HG03280 (cell line): ENCODE measurements at regions not wholly inside any gene's neighbourhood (a gene's known extent, or its start where the extent isn't known, plus 50 kb on each side); places are given as distances from the start of the nearest gene placed in this dataset.
"Not testable (repeated sequence)": the region's sequence is repeated elsewhere in the genome, so short reads cannot be mapped to it uniquely, and the experiment has no call there.

Experiments
- ATAC-seq: cut with Tn5 transposase; IDR thresholded peaks from one replicate; pipeline ENCODE4 v1.9.1; 2021; ENCODE audit warnings: mild to moderate bottlenecking, moderate library complexity; ENCODE audit not compliant: unreplicated experiment

DNA sequence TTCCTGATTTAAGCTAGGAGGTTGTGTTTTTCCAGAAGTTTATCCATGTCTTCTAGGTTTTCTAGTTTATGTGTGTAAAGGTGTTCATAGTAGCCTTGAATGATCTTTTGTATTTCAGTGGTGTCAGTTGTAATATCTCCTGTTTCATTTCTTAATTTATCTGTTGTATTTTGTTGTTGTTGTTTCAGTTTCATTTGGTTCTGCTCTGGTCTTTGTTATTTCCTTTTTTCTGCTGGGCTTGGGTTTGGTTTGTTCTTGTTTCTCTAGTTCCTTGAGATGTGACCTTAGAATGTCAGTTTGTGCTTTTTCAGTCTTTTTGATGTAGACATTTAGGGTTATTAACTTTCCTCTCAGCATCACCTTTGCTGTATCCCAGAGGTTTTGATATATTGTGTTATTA is 62.8 kb downstream of the SCP2D1 start:
- not testable (repeated sequence) for ATAC-seq

GRCh38 chr20:18879262-18879661 is 65.7 kb downstream of the SCP2D1 start:
- no peak for ATAC-seq

DNA sequence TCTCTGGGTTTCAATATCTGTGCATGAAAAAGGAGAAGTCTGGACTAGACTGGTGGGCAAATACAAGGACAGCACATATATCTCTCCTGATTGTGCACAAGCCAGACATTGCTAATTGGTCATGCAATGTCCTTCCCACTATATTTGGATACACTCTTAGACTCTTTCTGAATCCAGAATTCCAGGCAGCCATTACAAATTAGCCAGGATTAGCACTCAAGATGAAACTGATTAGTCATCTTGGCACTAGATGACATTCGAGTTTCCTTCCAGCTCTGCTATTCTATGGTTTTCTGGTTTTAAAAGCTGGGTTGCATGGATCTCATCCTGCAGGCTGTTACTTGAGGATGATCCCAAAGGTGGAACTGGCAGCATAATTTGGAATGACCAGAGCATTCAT is 73.2 kb downstream of the SCP2D1 start:
- no peak for ATAC-seq

DNA sequence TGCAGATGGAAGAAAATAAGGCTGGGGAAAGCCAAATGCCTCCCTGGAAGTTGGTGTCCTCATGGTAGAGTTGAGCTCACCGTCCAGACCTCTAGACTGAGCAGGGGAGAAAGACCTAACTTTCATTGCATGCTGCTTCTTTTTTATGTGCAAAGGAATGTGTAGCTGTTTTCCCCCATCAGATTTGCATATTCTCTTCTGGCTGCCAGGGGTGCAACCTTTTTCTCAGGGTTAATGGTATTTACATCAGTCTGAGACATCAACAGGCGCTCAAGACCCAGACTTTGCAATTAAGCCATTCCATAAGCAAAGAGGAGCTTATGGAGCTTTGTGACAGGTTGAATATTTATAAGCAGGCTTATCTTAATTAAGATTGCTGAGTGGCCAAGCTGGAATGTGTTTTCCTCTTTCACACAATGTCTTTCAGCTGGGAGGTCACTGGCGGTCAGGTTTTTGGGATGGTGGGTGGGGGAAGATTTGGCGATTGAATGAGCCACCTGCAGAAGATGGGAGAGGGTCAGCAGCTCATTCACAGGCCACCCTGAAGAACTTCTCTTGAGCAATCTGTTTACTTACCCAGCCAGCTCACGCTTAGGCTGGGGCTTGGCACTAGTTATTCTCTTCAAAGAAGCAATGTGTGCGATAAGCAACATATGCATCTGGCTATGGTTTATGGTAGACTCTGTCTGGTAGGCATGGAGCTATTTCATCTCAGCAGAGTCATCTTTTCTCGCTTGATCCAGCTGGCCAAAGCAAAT is 88.6 kb downstream of the SCP2D1 start:
- no peak for ATAC-seq

- no peak for ATAC-seq
Measured at GRCh38 chr20:18904192-18904591, 90.6 kb downstream of the SCP2D1 start.

- ATAC-seq = no peak
Measured at GRCh38 chr20:18904624-18905023, 91.0 kb downstream of the SCP2D1 start.

DNA sequence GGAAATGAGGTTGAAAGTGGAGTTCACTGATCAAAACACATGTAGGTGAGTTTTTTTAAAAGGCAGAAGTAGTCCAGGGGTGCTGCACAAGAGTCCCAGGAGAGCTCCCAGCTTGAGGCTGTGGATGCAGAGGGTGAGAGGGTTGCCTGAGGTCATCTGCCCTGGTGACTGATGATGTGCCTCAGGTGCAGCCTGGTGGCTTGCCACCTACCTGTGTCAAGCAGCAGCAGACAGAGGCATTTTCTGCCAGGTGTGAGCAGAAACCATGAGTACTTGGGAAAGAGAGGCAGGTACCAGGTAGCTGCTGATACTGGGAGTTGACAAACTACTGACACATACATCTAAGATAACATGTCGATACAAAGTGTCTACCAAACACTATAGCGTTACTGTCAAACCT is 92.5 kb downstream of the SCP2D1 start:
- no peak for ATAC-seq

GRCh38 chr20:18907353-18907752 is 93.8 kb downstream of the SCP2D1 start:
- no peak for ATAC-seq

DNA sequence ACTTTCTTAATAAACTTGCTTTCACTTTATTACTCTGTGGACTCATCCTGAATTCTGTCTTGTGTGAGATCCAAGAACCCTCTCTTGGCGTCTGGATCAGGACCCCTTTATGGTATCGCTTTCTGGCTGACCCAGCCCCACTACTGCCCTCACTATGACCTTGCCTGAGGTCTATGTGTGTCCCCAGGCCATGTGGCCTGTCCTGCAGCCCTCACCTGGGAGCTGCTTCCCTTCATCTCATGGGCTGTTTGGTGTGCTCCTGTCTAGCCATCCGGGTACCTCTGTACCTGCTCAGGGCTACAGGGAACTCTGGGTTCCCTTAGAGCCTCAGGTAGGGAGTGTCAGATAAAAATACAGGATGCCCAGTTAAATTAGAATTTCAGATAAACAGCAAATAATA is 94.5 kb downstream of the SCP2D1 start:
- ATAC-seq = no peak

GRCh38 chr20:18909254-18909653 is 95.7 kb downstream of the SCP2D1 start:
- ATAC-seq = no peak

- no peak for ATAC-seq
Measured at GRCh38 chr20:18913701-18914100, 100.1 kb downstream of the SCP2D1 start.

- ATAC-seq = no peak
Measured at GRCh38 chr20:18914796-18915195, 101.2 kb downstream of the SCP2D1 start.

- ATAC-seq = no peak
Measured at GRCh38 chr20:18916886-18917750, 103.5 kb downstream of the SCP2D1 start.

- no peak for ATAC-seq
Measured at GRCh38 chr20:18919996-18920395, 106.4 kb downstream of the SCP2D1 start.

DNA sequence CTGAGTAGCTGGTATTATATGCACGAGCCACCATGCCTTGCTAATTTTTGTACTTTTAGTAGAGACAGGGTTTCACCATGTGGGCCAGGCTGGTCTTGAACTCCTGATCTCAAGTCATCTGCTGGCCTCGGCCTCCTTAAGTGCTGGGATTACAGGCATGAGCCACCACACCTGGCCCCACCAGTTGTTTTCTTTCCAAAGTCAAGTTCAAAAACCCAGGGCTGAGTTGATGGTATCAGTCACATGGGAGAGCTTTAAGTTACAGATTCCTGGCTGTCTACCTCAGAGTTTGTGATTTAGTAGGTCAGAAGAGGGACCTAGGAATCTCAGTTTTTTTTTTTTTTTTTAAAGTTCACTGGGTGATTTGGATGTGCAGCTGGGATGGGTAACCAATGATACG is 107.7 kb downstream of the SCP2D1 start:
- ATAC-seq = no peak

GRCh38 chr20:18922251-18922650 is 108.7 kb downstream of the SCP2D1 start:
- ATAC-seq = no peak

GRCh38 chr20:18922898-18923297 is 109.3 kb downstream of the SCP2D1 start:
- ATAC-seq = no peak

GRCh38 chr20:18926965-18927364 is 113.4 kb downstream of the SCP2D1 start:
- no peak for ATAC-seq

DNA sequence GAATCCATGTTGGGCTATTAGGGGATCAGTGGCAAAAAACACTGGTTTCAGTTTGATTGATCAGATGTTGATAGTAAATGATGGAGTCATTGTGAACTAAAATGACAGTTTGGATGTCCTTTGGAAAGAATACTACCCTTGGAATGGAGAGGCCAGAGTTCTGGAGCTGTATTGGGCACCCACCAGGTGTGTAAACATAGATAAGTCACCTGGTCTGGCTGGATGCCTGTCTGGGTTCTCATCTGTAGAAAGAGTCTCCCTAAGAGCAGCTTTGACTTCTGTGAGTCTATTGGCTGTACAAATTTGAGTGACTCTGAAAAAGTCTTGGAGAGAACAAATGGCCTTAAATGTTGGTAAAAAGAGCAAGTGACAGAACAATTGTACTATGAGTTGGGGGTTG is 115.0 kb downstream of the SCP2D1 start:
- no peak for ATAC-seq

DNA sequence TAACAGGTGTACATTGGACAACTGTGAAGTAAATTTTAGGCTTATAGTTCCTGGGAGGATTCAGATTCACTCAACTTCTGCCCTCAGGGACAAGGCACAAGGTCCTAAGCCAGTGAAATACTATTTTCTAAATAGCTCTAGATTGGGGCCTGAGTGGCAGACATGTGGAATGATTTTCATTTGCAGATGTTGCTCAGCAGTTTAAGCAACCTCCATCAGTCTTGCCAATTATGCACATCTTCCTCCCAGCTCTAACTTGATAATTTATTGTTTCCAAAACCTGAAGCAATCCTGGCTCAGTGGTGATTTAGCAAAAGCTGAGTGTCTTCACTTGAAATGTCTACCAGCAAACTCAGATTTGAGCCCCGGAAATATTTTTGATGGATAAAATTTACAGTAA is 116.2 kb downstream of the SCP2D1 start:
- ATAC-seq = no peak

DNA sequence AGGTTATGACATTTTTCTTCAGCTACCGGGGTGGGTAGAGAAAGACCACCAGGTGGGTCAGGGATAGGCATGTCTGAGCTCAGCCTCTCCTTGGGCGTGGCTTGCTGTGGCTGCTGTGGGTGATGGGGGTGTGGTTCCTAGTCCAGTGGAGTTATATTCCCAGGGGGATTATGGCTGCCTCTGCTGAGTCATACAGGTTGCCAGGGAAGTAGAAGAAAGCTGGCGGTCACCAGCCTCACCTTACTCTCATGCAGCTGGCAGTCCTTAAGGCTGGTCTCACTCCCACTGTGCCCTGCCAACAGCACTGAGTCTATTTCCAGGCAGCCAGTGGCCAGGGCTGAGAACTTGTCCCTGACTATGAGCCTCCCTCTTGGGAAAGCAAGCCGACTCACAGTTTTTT is 130.0 kb downstream of the SCP2D1 start:
- ATAC-seq = no peak

DNA sequence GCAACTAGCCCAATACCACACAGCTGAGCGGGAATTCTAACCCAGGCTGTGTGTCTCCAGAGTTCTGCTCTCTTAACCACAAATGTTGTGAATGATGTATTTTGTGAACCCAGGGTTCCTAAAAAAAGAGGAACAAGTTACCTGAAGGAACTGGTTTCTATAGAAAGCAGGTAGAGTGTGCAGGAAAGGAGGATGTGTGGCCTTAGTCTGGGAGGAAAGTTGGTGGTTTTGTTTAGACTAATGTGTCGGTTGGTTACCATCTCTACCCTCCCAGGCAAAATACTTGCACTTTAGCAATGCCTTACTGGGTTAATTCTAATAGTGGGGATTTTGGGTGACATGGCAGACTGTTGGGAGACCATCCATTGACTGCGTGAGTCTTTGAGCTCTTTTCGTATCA is 143.3 kb downstream of the SCP2D1 start:
- ATAC-seq = no peak
